Fibroblast of skin of right quadriceps (primary cell): ENCODE measurements at regions not wholly inside any gene's neighbourhood (a gene's known extent, or its start where the extent isn't known, plus 50 kb on each side); places are given as distances from the start of the nearest gene placed in this dataset.
"Not testable (repeated sequence)": the region's sequence is repeated elsewhere in the genome, so short reads cannot be mapped to it uniquely, and the experiment has no call there.

ENCODE experiments used
- DNase-seq: peaks from one replicate; pipeline ENCODE4 v3.0.0-alpha.2; 2013

DNA sequence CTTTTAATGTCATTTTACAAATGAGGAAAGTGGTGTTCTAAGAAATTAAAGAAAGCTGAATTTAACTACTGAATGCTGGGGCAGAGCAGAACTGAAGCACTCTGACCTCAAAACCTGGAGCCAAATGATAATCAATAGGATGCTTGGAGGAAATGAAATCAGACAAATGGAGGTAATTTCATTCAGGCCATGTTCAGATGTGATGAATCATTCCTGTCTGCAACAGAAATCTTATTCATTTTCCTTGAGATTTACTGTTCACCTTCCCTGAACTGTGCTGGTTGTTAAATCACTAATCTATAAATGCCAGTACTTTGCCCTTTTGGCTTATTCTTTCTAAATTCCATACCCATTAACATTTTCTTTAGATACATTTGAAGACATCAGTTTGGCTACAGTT is 85.6 kb upstream of the SNX7 start:
- DNase-seq: no peak

DNA sequence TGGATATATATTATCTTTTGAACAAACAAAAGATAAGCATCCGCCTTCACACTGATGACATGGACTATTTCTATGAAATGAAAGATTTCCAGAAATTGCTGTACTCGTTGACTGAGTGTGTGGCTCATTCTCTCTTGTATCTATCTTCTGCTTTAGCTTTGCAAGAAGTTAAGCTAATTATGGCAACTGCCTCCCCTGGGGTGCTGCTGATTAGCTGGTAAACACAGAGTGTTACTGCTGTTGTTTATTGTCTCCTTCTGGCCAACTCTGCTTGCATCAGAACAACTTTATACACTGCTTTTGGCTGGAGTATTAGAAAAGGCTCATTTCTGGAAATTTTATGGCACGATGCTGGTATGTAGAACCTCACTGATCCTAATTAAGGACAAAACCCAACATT is 95.6 kb upstream of the SNX7 start:
- DNase-seq: no peak

DNA sequence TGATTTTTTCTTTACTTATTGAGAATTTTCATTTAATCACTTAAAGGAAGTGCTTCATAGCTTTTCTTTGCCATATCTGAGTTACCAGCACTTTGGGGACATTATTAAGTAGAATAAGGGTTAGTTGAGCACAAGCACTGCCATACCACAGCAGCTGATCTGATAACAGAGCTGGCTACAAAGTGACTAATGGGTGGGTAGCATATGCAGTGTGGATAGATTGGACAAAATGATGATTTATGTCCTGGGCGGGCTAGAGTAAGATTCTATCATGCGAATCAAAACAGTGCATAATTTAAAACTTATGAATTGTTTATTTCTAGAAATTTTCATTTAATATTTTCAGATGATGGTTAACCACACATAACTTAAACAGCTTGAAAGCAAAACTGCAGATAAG is 102.2 kb upstream of the SNX7 start:
- no peak for DNase-seq

DNA sequence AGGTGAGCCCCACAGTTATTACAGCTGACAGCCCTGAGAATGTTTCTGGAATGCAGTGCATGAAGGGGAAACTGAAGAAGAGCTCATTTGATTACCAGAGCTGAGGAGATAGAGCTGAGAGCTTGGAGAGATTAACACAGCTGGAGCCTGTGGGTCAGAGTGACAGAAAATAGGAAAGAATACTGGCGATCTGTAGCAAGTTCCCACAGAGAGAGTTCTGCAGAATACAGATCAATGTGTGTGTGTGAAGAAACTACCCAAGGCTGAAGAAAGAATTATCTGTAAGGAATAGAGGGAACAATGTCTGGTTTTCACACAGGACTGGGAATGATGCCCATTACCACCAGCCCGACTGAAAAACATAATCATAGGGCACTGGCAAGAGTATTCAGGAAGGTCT is 103.6 kb upstream of the SNX7 start:
- DNase-seq: no peak

DNA sequence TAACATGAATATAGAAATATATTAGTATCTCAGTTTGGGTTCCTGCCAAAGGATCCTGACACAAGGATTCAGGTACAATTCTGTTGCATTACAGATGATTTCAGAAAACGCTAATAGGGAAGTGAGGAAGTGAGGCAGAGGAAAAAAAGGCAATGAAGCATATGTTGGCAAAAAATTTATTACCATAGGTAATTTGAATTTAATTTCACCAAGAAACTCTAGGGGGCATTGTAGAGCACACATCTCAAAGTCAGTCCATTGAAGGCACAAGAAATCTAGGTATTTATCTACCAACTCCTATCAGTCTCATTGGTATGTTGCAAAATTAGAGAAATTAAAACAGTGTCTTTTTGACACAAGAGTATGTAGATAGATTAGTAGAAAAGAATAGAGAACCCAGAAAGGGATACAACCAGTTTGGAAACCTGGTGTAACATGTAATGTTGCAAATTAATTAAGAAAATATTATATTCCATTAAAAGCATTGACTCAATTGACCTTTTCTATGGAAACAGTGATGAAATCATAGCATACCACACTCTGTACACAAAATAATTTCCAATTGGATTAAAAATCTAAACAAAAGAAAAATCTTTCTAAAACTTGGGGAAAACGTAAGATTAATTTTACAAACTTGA is 104.9 kb upstream of the SNX7 start:
- peak; percentile 10 for DNase-seq

DNA sequence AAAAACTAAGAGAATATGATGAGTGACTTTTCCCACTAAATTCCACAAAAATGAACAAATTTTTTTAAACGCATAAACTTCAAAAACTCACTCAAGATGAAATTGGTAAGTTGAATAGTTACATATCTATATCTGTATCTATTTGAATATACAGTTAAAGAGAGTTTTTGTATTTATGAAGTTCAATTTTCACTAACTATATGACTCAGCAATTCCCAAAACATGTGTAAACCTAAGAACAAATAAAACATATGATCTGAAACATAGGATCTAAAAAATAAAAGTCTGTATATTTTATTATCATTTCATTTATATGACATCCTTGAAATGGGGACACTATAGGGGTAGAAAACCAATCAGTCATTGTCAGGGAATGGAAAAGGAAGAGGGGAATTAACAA is 105.7 kb upstream of the SNX7 start:
- DNase-seq: no peak

DNA sequence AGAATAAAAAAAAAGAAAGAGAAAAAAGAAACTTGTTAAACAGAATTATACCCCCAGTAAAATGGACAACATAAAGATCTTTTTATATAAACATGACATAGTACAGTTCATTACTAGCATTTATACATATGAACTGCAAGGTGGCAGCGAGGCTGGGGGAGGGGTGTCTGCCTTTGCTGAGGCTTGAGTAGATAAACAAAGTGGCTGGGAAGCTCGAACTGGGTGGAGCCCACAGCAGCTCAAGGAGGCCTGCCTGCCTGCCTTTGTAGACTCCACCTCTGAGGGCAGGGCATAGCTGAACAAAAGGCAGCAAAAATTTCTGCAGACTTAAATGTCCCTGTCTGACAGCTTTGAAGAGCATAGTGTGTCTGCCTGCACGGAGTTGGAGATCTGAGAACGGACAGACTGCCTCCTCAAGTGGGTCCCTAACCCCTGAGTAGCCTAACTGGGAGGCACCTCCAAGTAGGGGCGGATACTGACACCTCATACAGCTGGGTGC is 108.9 kb upstream of the SNX7 start:
- not testable (repeated sequence) for DNase-seq

DNA sequence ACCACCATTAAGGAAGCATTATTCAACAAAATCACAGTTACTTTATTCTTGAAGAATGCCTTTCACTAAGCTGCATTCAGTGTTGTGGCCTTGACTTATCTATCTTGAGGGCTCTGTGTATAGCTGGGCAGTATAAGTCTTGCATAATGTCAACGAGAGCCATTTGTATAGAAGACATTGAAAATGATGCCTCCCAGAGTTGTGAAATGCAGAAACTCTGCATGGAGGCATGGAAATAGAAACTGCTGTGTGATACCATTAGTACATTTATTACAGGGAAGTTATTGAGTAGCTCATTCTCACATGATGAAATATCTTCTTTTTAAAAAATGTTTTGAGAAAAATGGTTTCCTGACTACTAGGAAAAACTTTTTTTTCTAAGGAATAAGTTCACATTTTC is 111.4 kb upstream of the SNX7 start:
- no peak for DNase-seq

DNA sequence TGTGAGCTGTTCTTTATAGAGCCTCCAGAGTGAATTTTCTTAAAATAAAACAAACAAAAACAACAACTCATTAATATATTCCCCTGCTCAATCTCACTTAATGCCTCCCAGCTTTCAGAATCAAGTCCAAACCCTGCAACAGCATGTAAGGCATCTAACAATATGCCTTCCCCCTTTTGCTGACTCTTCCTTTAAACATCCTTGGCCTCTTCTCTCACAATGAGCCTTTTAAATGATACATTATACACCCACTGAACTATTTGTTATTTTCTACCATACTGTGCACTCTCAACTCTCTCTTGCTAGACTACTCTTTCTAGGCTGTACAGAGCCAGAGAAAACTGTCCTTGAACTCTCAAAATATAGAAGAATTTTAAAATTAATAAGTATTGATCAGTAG is 115.2 kb upstream of the SNX7 start:
- DNase-seq: no peak

DNA sequence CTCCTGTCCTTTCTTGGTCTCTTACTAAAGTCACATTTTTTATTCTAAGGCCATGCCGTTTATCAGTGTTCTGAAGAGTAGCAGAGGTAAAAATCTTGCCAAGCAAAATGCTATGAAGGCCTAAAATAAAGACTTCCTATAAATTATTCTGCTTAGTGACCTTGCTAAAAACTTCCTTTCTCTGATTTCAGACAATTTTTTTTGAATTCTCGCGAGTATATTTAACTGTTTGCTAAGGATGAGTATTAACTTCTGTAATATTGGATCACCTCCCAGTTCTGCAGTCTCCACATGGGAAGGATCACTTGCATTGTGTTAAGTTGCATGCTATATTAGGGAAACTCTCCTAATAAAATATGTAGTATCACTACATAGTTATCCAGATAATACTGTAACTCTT is 123.4 kb upstream of the SNX7 start:
- no peak for DNase-seq

DNA sequence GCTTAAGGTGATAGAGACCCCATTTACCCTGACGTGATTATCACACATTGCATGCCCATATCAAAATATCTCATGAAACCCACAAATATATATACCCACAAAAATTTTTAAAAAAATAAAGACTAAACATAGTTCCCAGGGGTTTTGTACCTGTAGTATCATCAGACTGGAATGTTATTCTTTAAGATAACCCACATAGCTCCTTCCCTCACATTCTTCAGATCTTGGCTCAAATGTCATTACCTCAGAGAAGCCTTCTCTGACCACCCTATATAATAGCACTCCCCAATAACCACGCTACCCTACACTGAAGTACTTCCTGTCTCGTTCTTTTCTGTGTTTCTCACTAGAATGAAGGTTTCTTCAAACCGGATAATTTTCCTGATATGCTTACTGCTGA is 138.3 kb upstream of the SNX7 start:
- no peak for DNase-seq

DNA sequence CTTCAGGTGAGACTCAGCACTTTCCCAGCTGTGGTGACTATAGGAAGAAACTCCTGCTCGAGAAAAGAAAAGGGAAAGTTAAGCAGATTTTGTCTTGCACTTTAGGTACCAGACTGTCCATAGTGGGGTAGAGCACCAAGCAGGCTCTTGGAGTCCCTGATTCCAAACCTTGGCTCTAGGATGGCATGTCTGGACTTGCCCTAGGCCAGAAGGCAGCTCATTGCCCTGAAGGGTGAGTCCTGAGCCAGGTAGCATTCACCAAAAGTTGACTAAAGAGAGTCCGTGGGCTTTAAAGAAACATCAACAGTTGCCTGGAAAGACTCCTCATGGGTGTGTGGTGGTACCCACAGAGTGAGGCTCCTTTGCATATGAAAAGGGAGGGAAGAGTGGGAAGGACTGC is 145.2 kb upstream of the SNX7 start:
- no peak for DNase-seq

DNA sequence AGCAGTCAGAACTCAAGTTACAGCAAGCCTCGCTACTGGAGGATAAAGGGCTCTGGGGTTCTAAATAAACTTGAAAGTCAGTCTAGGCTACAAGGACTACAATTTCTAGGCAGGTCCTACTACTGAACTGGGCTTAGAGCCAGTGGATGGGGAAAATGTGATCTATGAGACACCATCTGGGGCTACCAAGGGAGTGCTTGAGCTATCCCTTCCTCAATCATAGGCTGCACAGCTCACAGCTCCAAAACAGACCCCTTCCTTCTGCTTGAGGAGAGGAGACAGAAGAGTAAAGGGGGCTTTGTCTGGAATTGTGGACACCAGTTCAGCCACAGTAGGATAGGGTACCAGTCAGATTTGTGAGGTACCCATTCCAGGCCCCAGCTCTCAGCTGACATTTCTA is 145.8 kb upstream of the SNX7 start:
- DNase-seq: no peak

DNA sequence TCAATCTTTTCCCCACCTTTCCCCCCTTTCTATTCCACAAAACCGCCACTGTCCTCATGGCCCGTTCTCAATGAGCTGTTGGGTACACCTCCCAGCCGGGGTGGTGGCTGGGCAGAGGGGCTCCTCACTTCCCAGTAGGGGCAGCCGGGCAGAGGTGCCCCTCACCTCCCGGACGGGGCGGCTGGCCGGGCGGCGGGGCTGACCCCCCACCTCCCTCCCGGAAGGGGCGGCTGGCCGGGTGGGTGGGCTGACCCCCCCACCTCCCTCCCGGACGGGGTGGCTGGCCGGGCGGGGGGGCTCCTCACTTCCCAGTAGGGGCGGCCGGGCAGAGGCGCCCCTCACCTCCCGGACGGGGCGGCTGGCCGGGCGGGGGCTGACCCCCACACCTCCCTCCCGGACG is 149.3 kb upstream of the SNX7 start:
- DNase-seq: not testable (repeated sequence)

DNA sequence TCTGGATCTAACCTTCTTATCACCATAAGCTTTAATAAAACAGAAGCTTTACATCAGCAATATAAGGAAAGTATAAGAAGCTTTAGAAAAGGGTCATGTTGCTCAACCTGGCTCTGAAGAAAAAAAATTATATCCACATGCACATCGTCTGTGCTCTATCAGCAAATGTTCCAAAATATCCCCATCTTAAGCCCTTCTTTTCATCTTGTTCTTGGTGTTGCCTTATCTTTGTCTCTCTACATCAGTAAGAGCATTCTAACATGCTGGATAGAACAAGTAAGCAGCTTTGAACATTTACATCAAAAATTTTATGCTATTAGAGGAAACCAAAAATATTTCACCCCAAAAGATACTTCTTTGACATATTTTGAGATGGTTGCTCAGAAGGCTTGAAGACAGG is 157.8 kb upstream of the SNX7 start:
- no peak for DNase-seq

DNA sequence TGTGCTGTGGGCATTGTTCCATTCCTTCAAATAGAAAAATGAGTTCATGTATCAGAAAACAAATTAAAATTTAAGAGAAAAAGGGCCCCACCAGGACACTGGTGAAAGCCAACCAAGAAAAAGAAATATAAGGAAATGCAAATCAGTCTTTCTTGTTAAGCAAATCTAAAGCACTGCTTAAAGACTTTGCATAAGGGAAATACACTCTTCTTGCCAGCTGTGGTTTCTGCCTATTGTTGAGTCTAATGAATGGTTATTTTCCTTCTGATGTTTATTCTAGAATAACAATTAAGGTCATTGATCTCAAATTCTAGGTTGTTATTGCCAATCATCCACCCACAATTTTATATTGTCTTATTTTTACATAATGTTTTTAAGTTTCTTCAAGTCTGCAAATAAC is 158.6 kb upstream of the SNX7 start:
- no peak for DNase-seq

DNA sequence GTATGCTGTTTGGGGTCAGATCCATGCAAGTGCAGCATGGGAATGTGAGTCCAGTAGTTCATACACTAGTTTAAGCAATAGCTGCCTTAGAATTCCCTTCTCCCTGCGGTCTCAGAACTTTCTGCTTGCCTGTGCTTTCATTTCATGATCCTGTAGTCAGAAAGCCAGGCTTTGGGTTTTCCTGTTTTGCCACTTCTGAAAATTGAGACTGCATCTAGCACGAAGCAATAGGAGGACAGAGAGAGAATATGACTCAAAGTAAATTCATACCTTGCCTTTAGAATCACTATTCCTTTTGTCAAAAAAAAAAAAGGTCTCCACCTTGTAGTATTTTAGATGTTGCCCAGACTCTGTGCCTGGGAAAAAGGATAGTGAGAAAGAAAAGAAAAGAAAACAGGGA is 161.2 kb upstream of the SNX7 start:
- DNase-seq: no peak

DNA sequence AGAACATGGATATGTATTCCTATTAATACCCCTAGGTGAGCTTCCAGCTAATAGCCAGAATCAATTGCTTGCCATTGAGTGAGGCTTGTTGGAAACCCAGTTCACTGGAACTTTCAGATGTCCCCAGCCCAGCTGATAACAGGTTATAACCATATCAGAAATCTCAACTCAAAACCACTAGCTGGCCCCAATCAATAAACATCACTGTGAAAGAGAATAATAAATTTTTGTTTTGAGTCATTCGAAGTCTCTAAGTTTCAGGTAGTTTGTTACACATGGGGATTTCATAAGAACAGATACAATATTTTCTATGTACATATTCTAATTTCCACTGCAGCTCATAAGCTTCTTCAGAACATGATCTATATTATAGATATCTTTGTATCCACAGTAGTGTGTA is 162.9 kb upstream of the SNX7 start:
- no peak for DNase-seq

DNA sequence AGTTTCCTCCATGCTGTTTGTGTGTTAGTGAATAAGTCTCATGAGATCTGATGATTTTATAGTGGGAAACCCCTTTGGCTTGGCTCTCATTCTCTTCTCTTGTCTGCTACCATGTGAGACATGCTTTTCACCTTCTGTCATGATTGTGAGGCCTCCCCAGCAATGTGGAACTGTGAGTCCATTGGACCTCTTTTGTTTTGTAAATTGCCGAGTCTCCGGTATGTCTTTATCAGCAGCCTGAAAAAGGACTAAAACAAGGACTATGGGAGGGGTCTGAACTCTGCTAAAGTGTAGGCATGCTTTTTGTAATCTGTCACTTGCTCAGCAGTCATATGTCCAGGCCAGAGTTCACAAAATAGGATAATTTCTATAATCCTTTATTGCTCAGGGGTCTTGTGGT is 164.0 kb upstream of the SNX7 start:
- DNase-seq: no peak

DNA sequence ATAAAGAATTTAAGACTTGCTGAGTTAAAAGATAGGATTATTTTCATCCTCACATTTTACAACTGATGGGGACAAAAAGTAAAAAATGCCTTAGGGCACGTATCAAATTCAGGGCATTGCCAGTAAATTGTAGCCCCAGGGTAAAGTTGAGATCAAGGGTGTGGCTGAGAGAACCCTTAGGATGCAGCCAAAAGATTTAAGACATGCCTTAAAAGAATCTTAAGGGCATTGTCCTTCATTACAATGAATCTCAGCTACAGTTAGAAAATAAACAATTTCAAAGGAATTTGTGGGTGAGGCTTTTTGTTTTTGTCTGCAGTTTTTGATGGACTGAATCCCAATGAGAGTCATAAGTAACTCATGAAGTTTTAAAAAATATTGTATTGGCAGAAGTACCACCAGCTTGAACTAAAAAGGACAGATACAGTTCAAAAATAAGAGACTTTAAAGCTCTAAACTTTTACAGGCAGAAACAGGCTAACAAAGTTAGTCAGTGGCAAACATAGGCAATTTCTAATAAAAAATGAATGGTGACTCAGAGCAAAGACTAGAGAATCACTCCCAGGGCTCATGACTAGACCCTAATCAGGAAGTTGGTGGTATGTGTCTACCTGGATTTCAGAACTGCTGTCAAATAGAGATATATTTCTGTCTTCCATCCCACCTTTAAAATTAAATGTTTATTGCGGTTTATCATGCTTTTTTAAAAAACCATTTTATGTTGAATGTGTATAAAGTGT is 165.1 kb upstream of the SNX7 start:
- DNase-seq: no peak

DNA sequence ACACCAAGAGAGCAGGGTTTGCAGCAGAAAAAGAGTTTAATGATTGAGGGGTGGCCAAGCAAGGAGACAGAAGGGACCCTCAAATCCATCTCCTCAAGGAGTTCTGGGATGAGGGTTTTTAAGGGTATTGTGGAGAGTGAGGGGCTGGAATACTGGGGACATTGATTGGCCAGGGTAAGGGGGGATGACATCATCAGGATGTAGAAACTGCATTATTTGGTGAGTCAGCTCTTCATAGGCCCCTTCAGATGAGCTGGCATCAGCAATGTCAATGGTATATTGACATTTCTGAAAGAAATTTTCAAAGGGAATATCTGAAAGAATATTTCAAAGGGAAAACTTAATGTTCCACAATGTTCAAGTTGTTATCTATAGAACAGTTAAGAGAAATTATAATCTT is 168.1 kb upstream of the SNX7 start:
- no peak for DNase-seq

DNA sequence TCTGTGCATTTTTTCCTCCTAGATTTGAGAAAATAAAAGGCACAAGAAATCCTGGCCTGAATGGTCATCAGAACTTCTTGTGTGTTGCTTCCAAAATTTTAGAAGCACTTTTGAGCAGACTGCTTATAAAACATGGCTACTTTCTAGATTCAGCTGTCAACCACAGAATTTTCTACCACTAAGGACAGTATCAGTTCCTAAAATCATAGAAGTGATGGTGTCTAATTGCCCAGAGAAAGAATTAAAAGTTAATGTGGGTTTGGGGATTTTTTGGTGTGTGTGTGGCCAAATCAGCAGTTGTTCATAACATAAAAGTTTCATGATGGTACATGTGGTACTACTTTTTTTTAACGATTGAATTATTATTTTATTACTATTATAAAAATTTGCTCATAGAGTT is 171.4 kb upstream of the SNX7 start:
- DNase-seq: no peak

DNA sequence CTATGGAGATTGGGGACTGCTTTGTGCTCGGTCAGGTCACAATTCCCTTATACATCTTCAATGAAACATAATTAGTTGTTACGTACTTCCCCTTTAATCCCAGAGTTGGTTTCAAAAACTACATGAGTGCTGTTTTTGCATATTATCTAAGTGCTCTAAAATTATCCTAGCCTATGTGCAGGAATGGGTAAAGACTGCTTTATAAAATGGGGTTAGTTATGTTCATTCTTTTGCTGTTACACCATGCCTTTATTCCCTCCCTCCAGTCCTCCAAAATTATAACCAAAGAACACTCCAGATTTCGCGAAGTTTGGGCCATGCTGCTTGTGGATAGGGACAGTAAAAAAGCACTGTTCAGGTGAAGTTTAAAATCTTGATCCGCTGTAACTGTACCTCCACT is 173.9 kb upstream of the SNX7 start:
- no peak for DNase-seq

DNA sequence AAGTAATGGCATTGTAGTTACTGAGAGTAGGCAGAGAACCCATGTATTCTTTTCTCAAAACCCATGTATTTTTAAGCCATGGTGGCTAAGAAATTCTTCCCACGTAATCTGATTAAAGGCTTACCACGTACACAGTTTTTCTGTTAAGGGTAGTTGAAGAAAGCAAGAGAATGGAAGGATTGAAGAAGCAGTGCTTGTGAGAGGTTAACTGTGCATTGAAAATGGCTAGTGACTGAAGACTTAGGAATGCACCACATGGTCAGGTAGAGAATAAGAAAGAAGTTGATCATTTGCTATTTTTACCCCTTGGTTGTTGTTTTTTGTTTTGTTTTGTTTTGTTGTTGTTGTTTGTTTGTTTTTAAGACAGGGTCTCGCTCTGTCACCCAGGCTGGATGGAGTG is 178.9 kb upstream of the SNX7 start:
- no peak for DNase-seq

DNA sequence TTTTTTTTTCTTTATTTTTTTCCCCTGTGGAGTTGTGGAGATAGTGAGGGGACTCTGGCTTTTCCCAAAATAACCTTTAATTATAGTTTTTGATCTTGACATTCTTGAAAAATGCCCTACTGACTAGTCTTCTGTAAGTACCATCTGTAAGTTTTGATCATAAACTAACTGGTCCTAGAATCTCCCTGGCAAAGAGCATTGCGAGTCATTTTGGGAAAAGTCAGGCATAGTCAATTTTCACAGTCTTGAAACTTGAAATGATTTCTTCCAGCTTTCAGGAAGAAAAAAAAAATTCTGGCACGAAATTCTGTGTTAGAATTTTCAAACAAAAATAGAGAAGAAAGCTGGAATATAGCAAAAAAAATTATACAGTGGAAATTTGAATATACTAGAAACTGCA is 181.2 kb upstream of the SNX7 start:
- DNase-seq: peak; percentile 10
